ENCODE measurements at regions not wholly inside any gene's neighbourhood (a gene's known extent, or its start where the extent isn't known, plus 50 kb on each side); places are given as distances from the start of the nearest gene placed in this dataset.

- Histone ChIP-seq H2AK5ac (ENCODE audit: low read length) (no peak overlapping the region), H3K4me3 (ENCODE audit: low read depth, low read length) (no peak overlapping the region), H3K4me1 (ENCODE audit: control insufficient read depth in 1 of 2, insufficient read depth in 2 of 2, low read length in 2 of 2) (no peaks in the 10 kb centered on the region), H3K9ac (ENCODE audit: low read length) (no peak overlapping the region), H3K27me3 (ENCODE audit: insufficient read depth, low read length) (no peaks in the 10 kb centered on the region), H2BK12ac (ENCODE audit: low read length) (no peak overlapping the region), H3K79me2 (ENCODE audit: control insufficient read depth, insufficient read depth, low read length, poor library complexity) (no peaks in the 10 kb centered on the region), H3K36me3 (ENCODE audit: control insufficient read depth in 1 of 2, insufficient read depth in 2 of 2, low read length in 2 of 2) (no peaks in the 10 kb centered on the region), H4K8ac (ENCODE audit: low read depth, low read length) (no peak overlapping the region), H3K23ac (ENCODE audit: low read length) (no peak overlapping the region), H4K91ac (ENCODE audit: low read depth, low read length) (no peak overlapping the region), H4K12ac (ENCODE audit: low read depth, low read length) (no peak overlapping the region), H2BK120ac (ENCODE audit: insufficient read depth, low read length, poor library complexity) (no peak overlapping the region), H3K4me2 (ENCODE audit: low read length) (no peak overlapping the region), H3K79me1 (ENCODE audit: low read length) (no peaks in the 10 kb centered on the region), H3K9me3 (ENCODE audit: insufficient read depth, low read depth, low read length) (peaks cover under 1% of the 10 kb centered on the region), H3K4ac (ENCODE audit: low read depth, low read length) (no peak overlapping the region), H2BK5ac (ENCODE audit: low read depth, low read length, poor library complexity) (no peak overlapping the region), H3K27ac (ENCODE audit: low read depth, low read length) (no peak overlapping the region), H2AFZ (ENCODE audit: insufficient read depth, low read length, poor library complexity) (no peak overlapping the region), H3K18ac (ENCODE audit: low read length) (no peak overlapping the region), H3K14ac (ENCODE audit: low read length) (no peak overlapping the region)
- DNase-seq, result no peak
- WGBS (ENCODE audit: extremely low coverage, insufficient coverage, insufficient read length), result no CpG with 5 or more reads among the region's 5 CpGs
These were observed 109.6 kb upstream of the APP start for GRCh38 chr21:26280148-26280547.

- Histone ChIP-seq H3K4me3 (ENCODE audit: low read depth, low read length) (no peak overlapping the region), H2AFZ (ENCODE audit: insufficient read depth, low read length, poor library complexity) (no peak overlapping the region), H4K12ac (ENCODE audit: low read depth, low read length) (no peak overlapping the region), H4K91ac (ENCODE audit: low read depth, low read length) (no peak overlapping the region), H3K4ac (ENCODE audit: low read depth, low read length) (no peak overlapping the region), H3K9me3 (ENCODE audit: insufficient read depth, low read depth, low read length) (peaks cover 1% of the 10 kb centered on the region), H3K4me2 (ENCODE audit: low read length) (no peak overlapping the region), H3K23ac (ENCODE audit: low read length) (no peak overlapping the region), H2AK5ac (ENCODE audit: low read length) (no peak overlapping the region), H3K9ac (ENCODE audit: low read length) (no peak overlapping the region), H4K8ac (ENCODE audit: low read depth, low read length) (no peak overlapping the region), H3K27ac (ENCODE audit: low read depth, low read length) (no peak overlapping the region), H3K4me1 (ENCODE audit: control insufficient read depth in 1 of 2, insufficient read depth in 2 of 2, low read length in 2 of 2) (no peaks in the 10 kb centered on the region), H3K27me3 (ENCODE audit: insufficient read depth, low read length) (no peaks in the 10 kb centered on the region), H3K36me3 (ENCODE audit: control insufficient read depth in 1 of 2, insufficient read depth in 2 of 2, low read length in 2 of 2) (no peaks in the 10 kb centered on the region), H2BK12ac (ENCODE audit: low read length) (no peak overlapping the region), H2BK5ac (ENCODE audit: low read depth, low read length, poor library complexity) (no peak overlapping the region), H3K79me2 (ENCODE audit: control insufficient read depth, insufficient read depth, low read length, poor library complexity) (no peaks in the 10 kb centered on the region), H3K79me1 (ENCODE audit: low read length) (no peaks in the 10 kb centered on the region), H3K14ac (ENCODE audit: low read length) (no peak overlapping the region), H3K18ac (ENCODE audit: low read length) (no peak overlapping the region), H2BK120ac (ENCODE audit: insufficient read depth, low read length, poor library complexity) (no peak overlapping the region)
- no CpG with 5 or more reads among the region's 1 CpG for WGBS (ENCODE audit: extremely low coverage, insufficient coverage, insufficient read length)
- no peak for DNase-seq
These were observed 105.2 kb upstream of the APP start for GRCh38 chr21:26275801-26276200.

- no peak overlapping the region for H2AFZ ChIP-seq (ENCODE audit: insufficient read depth, low read length, poor library complexity)
- DNase-seq, result no peak
- no peak overlapping the region for H2BK12ac ChIP-seq (ENCODE audit: low read length)
- peaks cover 1% of the 10 kb centered on the region for H3K9me3 ChIP-seq (ENCODE audit: insufficient read depth, low read depth, low read length)
- no peak overlapping the region for H3K23ac ChIP-seq (ENCODE audit: low read length)
- H2BK120ac ChIP-seq (ENCODE audit: insufficient read depth, low read length, poor library complexity), result no peak overlapping the region
- H3K79me2 ChIP-seq (ENCODE audit: control insufficient read depth, insufficient read depth, low read length, poor library complexity), result no peaks in the 10 kb centered on the region
- no peak overlapping the region for H3K18ac ChIP-seq (ENCODE audit: low read length)
- no peak overlapping the region for H3K9ac ChIP-seq (ENCODE audit: low read length)
- no peaks in the 10 kb centered on the region for H3K27me3 ChIP-seq (ENCODE audit: insufficient read depth, low read length)
- H3K4ac ChIP-seq (ENCODE audit: low read depth, low read length), result no peak overlapping the region
- H3K36me3 ChIP-seq (ENCODE audit: control insufficient read depth in 1 of 2, insufficient read depth in 2 of 2, low read length in 2 of 2), result no peaks in the 10 kb centered on the region
- no peaks in the 10 kb centered on the region for H3K4me1 ChIP-seq (ENCODE audit: control insufficient read depth in 1 of 2, insufficient read depth in 2 of 2, low read length in 2 of 2)
- H4K8ac ChIP-seq (ENCODE audit: low read depth, low read length), result no peak overlapping the region
- H3K14ac ChIP-seq (ENCODE audit: low read length), result no peak overlapping the region
- H3K27ac ChIP-seq (ENCODE audit: low read depth, low read length), result no peak overlapping the region
- no peak overlapping the region for H3K4me3 ChIP-seq (ENCODE audit: low read depth, low read length)
- no peak overlapping the region for H3K4me2 ChIP-seq (ENCODE audit: low read length)
- H4K91ac ChIP-seq (ENCODE audit: low read depth, low read length), result no peak overlapping the region
- H4K12ac ChIP-seq (ENCODE audit: low read depth, low read length), result no peak overlapping the region
- no peak overlapping the region for H2AK5ac ChIP-seq (ENCODE audit: low read length)
- no peaks in the 10 kb centered on the region for H3K79me1 ChIP-seq (ENCODE audit: low read length)
- no peak overlapping the region for H2BK5ac ChIP-seq (ENCODE audit: low read depth, low read length, poor library complexity)
These were observed 103.2 kb upstream of the APP start for GRCh38 chr21:26273686-26274313.

GRCh38 chr21:26267389-26267788 lies 96.8 kb upstream of the APP start:
- Histone ChIP-seq H2AFZ (ENCODE audit: insufficient read depth, low read length, poor library complexity) (no peak overlapping the region), H2AK5ac (ENCODE audit: low read length) (no peak overlapping the region), H2BK5ac (ENCODE audit: low read depth, low read length, poor library complexity) (no peak overlapping the region), H2BK120ac (ENCODE audit: insufficient read depth, low read length, poor library complexity) (no peak overlapping the region), H3K4me1 (ENCODE audit: control insufficient read depth in 1 of 2, insufficient read depth in 2 of 2, low read length in 2 of 2) (no peaks in the 10 kb centered on the region), H3K18ac (ENCODE audit: low read length) (no peak overlapping the region), H3K23ac (ENCODE audit: low read length) (no peak overlapping the region), H3K79me2 (ENCODE audit: control insufficient read depth, insufficient read depth, low read length, poor library complexity) (no peaks in the 10 kb centered on the region), H3K4me3 (ENCODE audit: low read depth, low read length) (no peak overlapping the region), H2BK12ac (ENCODE audit: low read length) (no peak overlapping the region), H3K4ac (ENCODE audit: low read depth, low read length) (no peak overlapping the region), H3K9ac (ENCODE audit: low read length) (no peak overlapping the region), H4K12ac (ENCODE audit: low read depth, low read length) (no peak overlapping the region), H3K4me2 (ENCODE audit: low read length) (no peak overlapping the region), H3K27me3 (ENCODE audit: insufficient read depth, low read length) (no peaks in the 10 kb centered on the region), H3K14ac (ENCODE audit: low read length) (no peak overlapping the region), H4K8ac (ENCODE audit: low read depth, low read length) (no peak overlapping the region), H3K36me3 (ENCODE audit: control insufficient read depth in 1 of 2, insufficient read depth in 2 of 2, low read length in 2 of 2) (no peaks in the 10 kb centered on the region), H3K27ac (ENCODE audit: low read depth, low read length) (no peak overlapping the region), H3K9me3 (ENCODE audit: insufficient read depth, low read depth, low read length) (no peaks in the 10 kb centered on the region), H4K91ac (ENCODE audit: low read depth, low read length) (no peak overlapping the region), H3K79me1 (ENCODE audit: low read length) (no peaks in the 10 kb centered on the region)
- WGBS (ENCODE audit: extremely low coverage, insufficient coverage, insufficient read length), result no CpG with 5 or more reads among the region's 4 CpGs
- DNase-seq, result no peak

Data from trophoblast cell (in vitro differentiated cells and primary cell).